ENCODE measurements at regions not wholly inside any gene's neighbourhood (a gene's known extent, or its start where the extent isn't known, plus 50 kb on each side); places are given as distances from the start of the nearest gene placed in this dataset.

DNA sequence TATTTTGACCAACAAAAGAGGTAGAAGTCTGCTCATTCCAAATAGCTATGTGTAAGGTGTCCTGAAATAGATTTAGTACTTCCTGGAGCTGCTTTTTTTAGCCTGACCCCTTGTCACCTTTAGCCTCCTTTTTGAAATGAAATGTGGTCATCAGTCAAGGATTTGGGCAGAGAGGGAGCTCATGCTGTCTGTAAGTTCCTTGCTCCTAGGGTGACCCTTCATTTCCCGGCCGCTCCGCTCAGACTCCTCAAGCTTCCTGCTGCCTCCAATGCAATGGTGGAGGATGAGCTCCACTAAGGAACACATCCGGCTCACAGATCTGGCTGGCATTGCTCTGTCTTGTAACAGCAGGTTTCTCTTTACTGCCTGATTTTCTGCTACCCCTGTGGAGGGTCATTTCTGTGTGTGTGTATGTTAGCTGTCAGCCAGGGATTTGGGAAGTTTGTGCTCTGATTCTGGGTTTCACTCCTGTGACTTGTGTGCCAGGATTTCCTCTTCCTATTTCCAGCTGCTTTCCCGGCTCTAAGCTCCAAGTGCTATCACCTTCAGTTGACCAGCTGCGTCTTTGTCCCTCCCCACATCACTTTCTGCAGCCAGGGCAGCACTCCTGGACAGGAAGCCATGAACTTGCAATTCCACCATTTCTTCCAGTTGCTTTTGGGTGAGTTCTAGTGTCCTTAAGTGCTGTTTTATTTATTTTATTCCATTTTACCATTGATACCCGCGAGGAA is 265.9 kb downstream of the ICE1 start:
- no peak for DNase-seq
- H3K27ac Mint-ChIP-seq (ENCODE audit: unreplicated experiment) = no peak overlapping the region
- H3K27me3 Mint-ChIP-seq (ENCODE audit: unreplicated experiment) = no peaks in the 10 kb centered on the region
- no peaks in the 10 kb centered on the region for H3K36me3 Mint-ChIP-seq (ENCODE audit: insufficient read depth, unreplicated experiment)
- peaks cover 22% of the 10 kb centered on the region for H3K9me3 Mint-ChIP-seq (ENCODE audit: low read depth, unreplicated experiment)
- BruUV-seq (replicated peaks) = no TSS peak
- H3K4me1 Mint-ChIP-seq (ENCODE audit: low read depth, unreplicated experiment) = no peaks in the 10 kb centered on the region
- TF ChIP-seq, protein P1, sequence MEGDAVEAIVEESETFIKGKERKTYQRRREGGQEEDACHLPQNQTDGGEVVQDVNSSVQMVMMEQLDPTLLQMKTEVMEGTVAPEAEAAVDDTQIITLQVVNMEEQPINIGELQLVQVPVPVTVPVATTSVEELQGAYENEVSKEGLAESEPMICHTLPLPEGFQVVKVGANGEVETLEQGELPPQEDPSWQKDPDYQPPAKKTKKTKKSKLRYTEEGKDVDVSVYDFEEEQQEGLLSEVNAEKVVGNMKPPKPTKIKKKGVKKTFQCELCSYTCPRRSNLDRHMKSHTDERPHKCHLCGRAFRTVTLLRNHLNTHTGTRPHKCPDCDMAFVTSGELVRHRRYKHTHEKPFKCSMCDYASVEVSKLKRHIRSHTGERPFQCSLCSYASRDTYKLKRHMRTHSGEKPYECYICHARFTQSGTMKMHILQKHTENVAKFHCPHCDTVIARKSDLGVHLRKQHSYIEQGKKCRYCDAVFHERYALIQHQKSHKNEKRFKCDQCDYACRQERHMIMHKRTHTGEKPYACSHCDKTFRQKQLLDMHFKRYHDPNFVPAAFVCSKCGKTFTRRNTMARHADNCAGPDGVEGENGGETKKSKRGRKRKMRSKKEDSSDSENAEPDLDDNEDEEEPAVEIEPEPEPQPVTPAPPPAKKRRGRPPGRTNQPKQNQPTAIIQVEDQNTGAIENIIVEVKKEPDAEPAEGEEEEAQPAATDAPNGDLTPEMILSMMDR (IDR thresholded peaks at IDR 0.05; ENCODE audit: unreplicated experiment) = no peak
- H3K4me3 Mint-ChIP-seq (ENCODE audit: low read depth, unreplicated experiment) = no peak overlapping the region
- CTCF ChIA-PET = no interaction called here
- intact Hi-C loops (cut with micrococcal nuclease; ENCODE audit: unreplicated experiment) = no loop called here

DNA sequence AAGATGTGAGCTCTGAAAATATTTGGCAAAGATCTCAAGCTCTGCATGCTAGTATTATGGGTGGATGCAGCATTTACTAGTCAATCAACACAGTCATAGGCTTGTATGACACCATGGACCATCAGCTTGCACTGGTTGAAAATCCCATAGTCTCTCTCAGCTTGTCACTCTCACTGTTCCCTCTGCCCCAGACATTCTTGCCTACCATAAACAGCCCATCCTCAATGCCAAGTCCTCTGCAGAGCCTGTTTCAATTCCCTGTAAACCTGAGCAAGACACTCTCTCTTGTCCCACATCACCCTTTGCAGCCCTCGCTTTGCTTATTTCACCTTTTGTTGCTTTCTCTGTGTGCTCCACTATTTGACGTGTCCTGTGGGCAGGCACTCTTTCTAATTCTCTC is 264.6 kb downstream of the ICE1 start:
- Mint-ChIP-seq H3K27me3 (ENCODE audit: unreplicated experiment) (no peaks in the 10 kb centered on the region), H3K4me1 (ENCODE audit: low read depth, unreplicated experiment) (no peaks in the 10 kb centered on the region), H3K4me3 (ENCODE audit: low read depth, unreplicated experiment) (no peak overlapping the region), H3K9me3 (ENCODE audit: low read depth, unreplicated experiment) (peaks cover 20% of the 10 kb centered on the region), H3K27ac (ENCODE audit: unreplicated experiment) (no peak overlapping the region), H3K36me3 (ENCODE audit: insufficient read depth, unreplicated experiment) (no peaks in the 10 kb centered on the region)
- TF ChIP-seq, protein P1 (IDR thresholded peaks at IDR 0.05; ENCODE audit: unreplicated experiment) = no peak
- BruUV-seq (replicated peaks) = no TSS peak
- CTCF ChIA-PET = no interaction called here
- intact Hi-C loops (cut with micrococcal nuclease; ENCODE audit: unreplicated experiment) = no loop called here
- DNase-seq = no peak

DNA sequence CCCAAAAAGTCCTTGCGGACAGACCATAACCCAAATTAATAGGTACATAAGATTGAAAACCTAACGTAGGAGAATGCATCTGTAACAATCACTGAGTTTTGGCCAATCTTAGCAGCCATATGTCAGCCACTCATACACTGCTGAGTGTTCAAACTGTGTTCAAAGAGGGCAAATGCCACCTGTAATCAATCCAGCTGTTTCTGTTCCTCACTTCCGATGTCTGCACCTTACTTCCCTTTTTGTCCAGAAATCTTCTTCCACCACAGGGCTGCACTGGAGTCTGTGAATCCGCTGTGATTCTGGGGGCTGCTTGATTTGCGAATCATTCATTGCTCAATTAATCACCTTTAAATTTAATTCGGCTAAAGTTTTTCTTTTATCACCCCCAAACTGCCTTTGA is 263.9 kb downstream of the ICE1 start:
- BruUV-seq (replicated peaks) = no TSS peak
- H3K36me3 Mint-ChIP-seq (ENCODE audit: insufficient read depth, unreplicated experiment) = no peaks in the 10 kb centered on the region
- TF ChIP-seq, protein P1 (IDR thresholded peaks at IDR 0.05; ENCODE audit: unreplicated experiment) = no peak
- peaks cover 15% of the 10 kb centered on the region for H3K9me3 Mint-ChIP-seq (ENCODE audit: low read depth, unreplicated experiment)
- H3K27me3 Mint-ChIP-seq (ENCODE audit: unreplicated experiment) = no peaks in the 10 kb centered on the region
- CTCF ChIA-PET = no interaction called here
- H3K27ac Mint-ChIP-seq (ENCODE audit: unreplicated experiment) = no peak overlapping the region
- no peaks in the 10 kb centered on the region for H3K4me1 Mint-ChIP-seq (ENCODE audit: low read depth, unreplicated experiment)
- intact Hi-C loops (cut with micrococcal nuclease; ENCODE audit: unreplicated experiment) = no loop called here
- DNase-seq = no peak
- H3K4me3 Mint-ChIP-seq (ENCODE audit: low read depth, unreplicated experiment) = no peak overlapping the region

DNA sequence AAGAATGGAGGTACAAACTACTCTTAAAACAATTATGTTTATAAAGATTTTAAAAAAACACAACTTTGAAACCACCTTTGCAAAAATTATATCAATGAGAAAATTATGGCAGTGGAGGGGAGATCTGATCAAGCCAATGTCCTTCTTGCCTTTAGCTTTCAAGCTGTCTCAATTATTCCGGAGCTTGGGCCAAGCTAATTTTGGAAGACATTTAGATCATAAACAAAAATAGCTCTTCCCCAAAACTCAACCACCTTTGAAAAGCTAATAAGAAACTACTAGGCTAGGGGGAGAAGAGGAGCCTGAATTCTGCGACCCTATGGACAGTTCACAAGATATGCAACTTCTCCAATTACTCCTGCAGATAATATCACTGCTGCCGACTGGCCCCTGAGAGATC is 263.3 kb downstream of the ICE1 start:
- Mint-ChIP-seq H3K27me3 (ENCODE audit: unreplicated experiment) (no peaks in the 10 kb centered on the region), H3K36me3 (ENCODE audit: insufficient read depth, unreplicated experiment) (no peaks in the 10 kb centered on the region), H3K9me3 (ENCODE audit: low read depth, unreplicated experiment) (peaks cover 15% of the 10 kb centered on the region), H3K4me3 (ENCODE audit: low read depth, unreplicated experiment) (no peak overlapping the region), H3K27ac (ENCODE audit: unreplicated experiment) (no peak overlapping the region), H3K4me1 (ENCODE audit: low read depth, unreplicated experiment) (no peaks in the 10 kb centered on the region)
- no TSS peak for BruUV-seq (replicated peaks)
- TF ChIP-seq, protein P1 (IDR thresholded peaks at IDR 0.05; ENCODE audit: unreplicated experiment) = no peak
- intact Hi-C loops (cut with micrococcal nuclease; ENCODE audit: unreplicated experiment) = no loop called here
- CTCF ChIA-PET = no interaction called here
- DNase-seq = no peak

Data from Calu3 (cell line).